ENCODE measurements at regions not wholly inside any gene's neighbourhood (a gene's known extent, or its start where the extent isn't known, plus 50 kb on each side); places are given as distances from the start of the nearest gene placed in this dataset.

DNA sequence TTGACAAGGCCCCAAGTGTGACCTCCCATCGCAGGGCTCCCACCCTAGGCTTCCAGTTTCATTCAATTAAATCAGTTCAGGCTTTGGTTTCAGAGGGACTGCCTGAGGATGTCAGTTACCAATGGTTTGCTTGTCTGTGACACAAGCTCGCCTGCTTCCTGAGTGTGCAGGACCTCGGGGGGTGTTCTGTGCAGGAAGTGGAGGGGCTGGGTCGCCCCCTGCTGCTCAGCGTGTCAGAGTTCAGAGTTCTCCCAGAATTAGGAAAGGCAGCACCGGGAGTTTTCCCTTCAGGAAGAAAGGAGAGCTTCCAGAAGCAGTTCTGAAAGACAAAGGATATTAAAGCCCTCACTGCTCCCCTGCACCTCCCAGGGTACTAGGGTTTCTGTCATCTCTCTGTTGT lies 50.8 kb upstream of the TGM3 start:
- DNase-seq (no peak), ATAC-seq (ENCODE audit: low read depth) (no peak)
- Mint-ChIP-seq H3K27me3 (peaks cover 15% of the 10 kb centered on the region), H3K27ac (no peak overlapping the region), H3K9me3 (no peaks in the 10 kb centered on the region), H3K4me1 (no peaks in the 10 kb centered on the region), H3K36me3 (no peaks in the 10 kb centered on the region), H3K4me3 (no peak overlapping the region)
- POLR2A ChIA-PET, result no interaction called here

DNA sequence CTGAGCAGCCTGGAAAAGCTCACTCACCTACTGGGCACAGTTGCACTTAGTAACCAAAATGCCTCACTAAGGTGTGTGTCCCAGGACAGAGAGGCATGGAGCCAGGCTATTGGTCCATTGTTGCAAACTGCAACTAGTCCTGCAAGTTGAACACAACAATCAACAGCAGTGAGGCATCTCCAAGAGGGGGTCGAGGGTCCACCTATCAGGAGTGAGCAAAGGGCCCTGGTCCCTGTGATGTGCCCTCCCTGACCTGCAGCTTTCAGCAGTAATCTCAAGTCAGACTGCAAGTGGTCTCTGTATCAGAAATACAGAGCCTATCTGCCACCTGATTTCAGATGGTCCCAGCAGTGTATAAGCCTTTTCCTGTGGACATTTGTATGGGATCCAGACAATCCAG lies 50.2 kb upstream of the TGM3 start:
- Mint-ChIP-seq H3K27ac (no peak overlapping the region), H3K4me3 (no peak overlapping the region), H3K27me3 (peaks cover 16% of the 10 kb centered on the region), H3K36me3 (no peaks in the 10 kb centered on the region), H3K4me1 (no peaks in the 10 kb centered on the region), H3K9me3 (no peaks in the 10 kb centered on the region)
- POLR2A ChIA-PET, result no interaction called here
- no peak for ATAC-seq (ENCODE audit: low read depth)
- no peak for DNase-seq

Data from activated naive CD8-positive, alpha-beta T cell treated with anti-CD3 and anti-CD28 coated beads, Interleukin-2, amount 10 ng/mL, durations not matched to agents 7 days and 5 days (primary cell).